ENCODE measurements at regions not wholly inside any gene's neighbourhood (a gene's known extent, or its start where the extent isn't known, plus 50 kb on each side); places are given as distances from the start of the nearest gene placed in this dataset.

DNA sequence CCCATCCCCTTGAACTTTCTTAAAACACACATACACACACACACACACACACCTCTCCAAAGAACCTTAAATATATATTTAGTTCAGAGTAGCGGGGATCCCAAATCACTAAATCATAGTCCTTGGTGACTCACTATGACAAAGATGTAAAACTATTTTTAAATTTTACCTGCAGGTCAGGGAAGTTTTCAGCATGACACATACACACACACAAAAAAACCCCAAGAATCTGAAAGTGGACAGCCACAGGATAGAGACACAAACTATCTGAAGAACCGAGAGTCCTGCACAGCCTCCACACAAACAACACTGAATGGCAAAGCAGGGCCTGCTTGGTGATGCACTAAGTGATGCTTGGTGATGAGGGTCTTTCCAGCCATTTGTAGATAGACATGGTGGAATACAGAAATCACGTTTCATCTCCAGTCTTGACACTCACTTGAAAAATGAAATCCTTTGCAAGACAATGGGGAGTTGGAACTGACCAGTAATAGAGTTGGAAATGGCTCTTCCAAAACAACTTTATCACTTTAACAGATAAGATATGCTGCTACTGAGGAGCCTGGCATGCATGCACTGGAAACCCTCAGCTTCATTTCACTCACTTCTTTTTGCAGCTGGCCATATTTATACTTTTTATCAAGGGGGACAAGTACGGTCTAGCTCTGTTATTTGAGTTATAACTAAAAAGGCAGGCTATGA lies 307.3 kb downstream of the RAPGEF2 start:
- no peak overlapping the region for H3K4me3 ChIP-seq
- 58 to 66% methylated on average over 4 of the region's 4 CpGs for WGBS, 2 donors
- intact Hi-C loops (cut with DNase I), result no loop called here
- peaks cover 0 to 24% (median 0%) of the 10 kb centered on the region in 9 donors for H3K4me1 ChIP-seq
- H3K27me3 ChIP-seq, result no peaks in the 10 kb centered on the region
- H3K9me3 ChIP-seq, result no peaks in the 10 kb centered on the region
- DNase-seq, result no peak
- TF ChIP-seq, protein P1, sequence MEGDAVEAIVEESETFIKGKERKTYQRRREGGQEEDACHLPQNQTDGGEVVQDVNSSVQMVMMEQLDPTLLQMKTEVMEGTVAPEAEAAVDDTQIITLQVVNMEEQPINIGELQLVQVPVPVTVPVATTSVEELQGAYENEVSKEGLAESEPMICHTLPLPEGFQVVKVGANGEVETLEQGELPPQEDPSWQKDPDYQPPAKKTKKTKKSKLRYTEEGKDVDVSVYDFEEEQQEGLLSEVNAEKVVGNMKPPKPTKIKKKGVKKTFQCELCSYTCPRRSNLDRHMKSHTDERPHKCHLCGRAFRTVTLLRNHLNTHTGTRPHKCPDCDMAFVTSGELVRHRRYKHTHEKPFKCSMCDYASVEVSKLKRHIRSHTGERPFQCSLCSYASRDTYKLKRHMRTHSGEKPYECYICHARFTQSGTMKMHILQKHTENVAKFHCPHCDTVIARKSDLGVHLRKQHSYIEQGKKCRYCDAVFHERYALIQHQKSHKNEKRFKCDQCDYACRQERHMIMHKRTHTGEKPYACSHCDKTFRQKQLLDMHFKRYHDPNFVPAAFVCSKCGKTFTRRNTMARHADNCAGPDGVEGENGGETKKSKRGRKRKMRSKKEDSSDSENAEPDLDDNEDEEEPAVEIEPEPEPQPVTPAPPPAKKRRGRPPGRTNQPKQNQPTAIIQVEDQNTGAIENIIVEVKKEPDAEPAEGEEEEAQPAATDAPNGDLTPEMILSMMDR (IDR thresholded peaks at IDR 0.05), result no peak
- no peak overlapping the region for H3K27ac ChIP-seq
- ATAC-seq, result no peak
- no peaks in the 10 kb centered on the region for H3K36me3 ChIP-seq

DNA sequence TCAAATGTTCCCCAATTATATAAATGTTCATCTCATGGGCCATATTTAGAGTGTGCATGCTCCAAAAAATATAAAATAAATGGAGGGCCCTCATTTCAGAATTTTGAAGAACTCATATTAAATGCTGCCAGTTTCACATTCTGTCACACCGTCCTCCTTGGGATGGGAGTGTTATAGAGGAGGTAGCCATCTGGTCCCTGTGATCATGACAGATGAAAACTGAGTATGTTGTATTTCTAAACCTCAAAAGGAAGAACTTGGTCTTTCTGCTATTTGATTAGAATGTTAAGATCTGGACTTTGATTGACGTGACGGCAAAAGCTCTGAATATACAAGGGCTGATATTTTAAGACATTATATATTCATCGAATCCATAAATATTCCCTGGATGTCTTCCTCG lies 308.0 kb downstream of the RAPGEF2 start:
- intact Hi-C loops (cut with DNase I), result no loop called here
- Histone ChIP-seq H3K4me1 (peaks cover 0 to 24% (median 0%) of the 10 kb centered on the region in 9 donors), H3K27me3 (no peaks in the 10 kb centered on the region), H3K27ac (no peak overlapping the region), H3K9me3 (no peaks in the 10 kb centered on the region), H3K4me3 (no peak overlapping the region), H3K36me3 (no peaks in the 10 kb centered on the region)
- ATAC-seq (no peak), DNase-seq (no peak)
- 90 to 95% methylated on average over 5 of the region's 5 CpGs for WGBS, 2 donors
- TF ChIP-seq, protein P1 (IDR thresholded peaks at IDR 0.05), result no peak

DNA sequence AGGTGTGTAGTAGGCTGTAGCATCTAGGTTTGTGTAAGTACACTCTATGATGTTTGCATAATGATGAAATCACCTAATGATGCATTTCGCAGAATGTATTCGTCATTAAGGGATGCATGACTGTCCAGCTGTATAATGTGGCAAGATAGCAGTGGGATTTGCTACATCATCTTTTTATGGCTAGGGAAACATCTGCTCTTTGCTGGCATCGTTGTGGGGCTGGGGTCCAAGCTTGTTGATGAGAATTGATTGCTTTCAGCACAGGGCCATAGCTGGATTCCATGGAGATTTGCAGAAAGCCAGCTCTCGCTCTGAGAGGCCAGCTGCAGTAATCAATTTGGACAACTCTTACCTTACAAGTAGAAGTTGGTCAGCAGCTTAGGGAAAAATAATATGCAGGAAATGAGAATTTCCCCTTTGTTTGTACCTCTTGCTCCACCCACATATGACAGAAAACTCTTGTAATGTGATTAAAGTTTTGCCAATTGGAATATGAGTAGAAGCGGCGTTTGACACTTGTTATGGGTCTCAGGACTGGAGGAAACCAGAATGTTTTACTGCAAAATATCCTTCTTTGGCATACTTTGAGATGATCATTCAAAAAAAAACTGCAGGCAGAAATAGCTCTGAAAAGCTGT lies 310.5 kb downstream of the RAPGEF2 start:
- intact Hi-C loops (cut with DNase I), result no loop called here
- H3K27ac ChIP-seq, result peak overlapping the region in 5 of 10 donors; percentile 38 to 64 (median 58)
- H3K9me3 ChIP-seq, result peaks cover 0 to 9% (median 5%) of the 10 kb centered on the region in 11 donors
- peak in 3 of 8 donors; percentile 50 to 54 (median 50) for ATAC-seq
- peaks cover 0 to 30% (median 0%) of the 10 kb centered on the region in 9 donors for H3K4me1 ChIP-seq
- 69% methylated on average over 6 of the region's 6 CpGs for WGBS, 2 donors
- H3K4me3 ChIP-seq, result no peak overlapping the region
- TF ChIP-seq, protein P1 (IDR thresholded peaks at IDR 0.05), result no peak
- no peaks in the 10 kb centered on the region for H3K36me3 ChIP-seq
- no peak for DNase-seq
- no peaks in the 10 kb centered on the region for H3K27me3 ChIP-seq

DNA sequence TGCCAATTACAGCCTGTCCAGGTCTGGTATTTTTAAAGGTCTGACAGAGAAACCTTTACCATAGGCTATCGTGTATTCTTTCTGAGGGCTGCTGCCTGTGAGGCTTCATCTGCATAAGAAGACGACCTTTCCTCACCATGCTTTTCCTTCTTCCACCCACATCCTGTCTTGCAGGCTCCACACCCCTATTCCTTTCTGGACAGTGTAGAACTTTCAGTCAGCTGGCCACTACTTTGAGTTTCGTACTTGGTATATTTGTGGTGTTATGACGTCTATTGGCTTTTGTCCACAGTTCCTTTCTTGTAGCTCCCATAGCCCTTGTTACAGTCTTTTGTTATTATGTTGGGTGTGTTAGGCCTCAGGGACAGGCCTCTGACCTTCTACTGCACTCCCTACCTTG lies 311.4 kb downstream of the RAPGEF2 start:
- 69 to 73% methylated on average over 4 of the region's 4 CpGs for WGBS, 2 donors
- intact Hi-C loops (cut with DNase I), result no loop called here
- ATAC-seq, result peak in 7 of 8 donors; percentile 27 to 94 (median 83)

More for the DNA sequence above, 311.4 kb downstream of the RAPGEF2 start:
- peaks cover 0 to 17% (median 5%) of the 10 kb centered on the region in 11 donors for H3K9me3 ChIP-seq
- peak overlapping the region in 5 of 10 donors; percentile 38 to 65 (median 61) for H3K27ac ChIP-seq
- peaks cover 0 to 30% (median 0%) of the 10 kb centered on the region in 9 donors for H3K4me1 ChIP-seq
- no peaks in the 10 kb centered on the region for H3K36me3 ChIP-seq
- TF ChIP-seq, protein P1 (IDR thresholded peaks at IDR 0.05), result no peak
- peak in 1 of 2 donors; percentile 24 for DNase-seq
- no peak overlapping the region for H3K4me3 ChIP-seq
- H3K27me3 ChIP-seq, result no peaks in the 10 kb centered on the region
